AG04450 (cell line): ENCODE measurements at regions not wholly inside any gene's neighbourhood (a gene's known extent, or its start where the extent isn't known, plus 50 kb on each side); places are given as distances from the start of the nearest gene placed in this dataset.

ENCODE experiments used
- CTCF ChIA-PET: fragments of 300-600, 350-600 bp; formaldehyde crosslinking; extraction: SDS; loops from one replicate; lab custom pipeline; 2022; ENCODE audit warnings: antibody characterized with exemption, inconsistent platforms; lab: Charles Lee
- POLR2A ChIA-PET: fragments of 350-600 bp; formaldehyde crosslinking; extraction: SDS; loops from one replicate; lab custom pipeline; 2021; ENCODE audit warnings: antibody characterized with exemption, inconsistent platforms; lab: Yijun Ruan, JAX
- DNase-seq: peaks from one replicate; pipeline ENCODE4 v3.0.0-alpha.2; 2011; ENCODE audit warnings: low read depth, low spot score
- H3K27ac ChIP-seq: one replicate; pipeline ENCODE4 v1.5.1; 2012; ENCODE audit warnings: low read depth, low read length, control low read depth
- H3K27me3 ChIP-seq: one replicate; pipeline ENCODE4 v1.6.0; 2012; ENCODE audit warnings: low read length; ENCODE audit not compliant: control insufficient read depth, insufficient read depth
- H3K4me3 ChIP-seq: 2 replicates; pipeline ENCODE4 v1.5.1; 2011; ENCODE audit warnings: mild to moderate bottlenecking, low read depth, low read length, control low read depth
- H3K9me3 ChIP-seq: 2 replicates; pipeline ENCODE4 v1.5.1; 2012; ENCODE audit warnings: low read length; ENCODE audit not compliant: control insufficient read depth, insufficient read depth
- CTCF ChIP-seq: IDR thresholded peaks from 2 replicates; pipeline ENCODE4 v1.5.1; 2011; ENCODE audit warnings: low read depth, low read length, control low read depth, inconsistent platforms

GRCh38 chr2:82986899-82987298, 1472.2 kb downstream of the SUCLG1 start:
- no peak overlapping the region for H3K27ac ChIP-seq
- TF ChIP-seq CTCF = no peak
- CTCF ChIA-PET = interaction anchor here (0.6 kb wide), 1 partner anchor 53 kb away, joined by 3 read pairs; no protein-coding TSS in a partner anchor

GRCh38 chr2:82985572-82986197, 1473.4 kb downstream of the SUCLG1 start:
- POLR2A ChIA-PET = no interaction called here
- TF ChIP-seq CTCF = no peak
- Histone ChIP-seq H3K9me3 (peaks cover 8% of the 10 kb centered on the region), H3K27ac (no peak overlapping the region), H3K27me3 (no peaks in the 10 kb centered on the region), H3K4me3 (no peak overlapping the region)
- CTCF ChIA-PET = no interaction called here
- DNase-seq = no peak

More at GRCh38 chr2:82986899-82987298, 1472.2 kb downstream of the SUCLG1 start:
- DNase-seq = no peak
- no peak overlapping the region for H3K4me3 ChIP-seq
- POLR2A ChIA-PET = no interaction called here
- no peaks in the 10 kb centered on the region for H3K27me3 ChIP-seq
- H3K9me3 ChIP-seq = peaks cover 8% of the 10 kb centered on the region

GRCh38 chr2:82968358-82968757, 1490.7 kb downstream of the SUCLG1 start:
- DNase-seq = no peak
- Histone ChIP-seq H3K27me3 (no peaks in the 10 kb centered on the region), H3K27ac (no peak overlapping the region), H3K4me3 (no peak overlapping the region), H3K9me3 (no peaks in the 10 kb centered on the region)
- CTCF ChIA-PET = no interaction called here
- POLR2A ChIA-PET = no interaction called here
- no peak for TF ChIP-seq CTCF

GRCh38 chr2:82964341-82964740, 1494.7 kb downstream of the SUCLG1 start:
- POLR2A ChIA-PET = no interaction called here
- TF ChIP-seq CTCF = no peak
- CTCF ChIA-PET = interaction anchor here (0.6 kb wide), 1 partner anchor 9 kb away, joined by 3 read pairs; no protein-coding TSS in a partner anchor

GRCh38 chr2:82959727-82960126, 1499.4 kb downstream of the SUCLG1 start:
- no peak for DNase-seq
- TF ChIP-seq CTCF = no peak
- POLR2A ChIA-PET = no interaction called here
- Histone ChIP-seq H3K27ac (no peak overlapping the region), H3K27me3 (no peaks in the 10 kb centered on the region), H3K9me3 (no peaks in the 10 kb centered on the region; the same call in 1 of the 2 replicates), H3K4me3 (no peak overlapping the region)
- CTCF ChIA-PET = no interaction called here

More at GRCh38 chr2:82964341-82964740, 1494.7 kb downstream of the SUCLG1 start:
- Histone ChIP-seq H3K9me3 (no peaks in the 10 kb centered on the region; the same call in 1 of the 2 replicates), H3K27me3 (no peaks in the 10 kb centered on the region), H3K4me3 (no peak overlapping the region), H3K27ac (no peak overlapping the region)
- no peak for DNase-seq
